ENCODE measurements at regions not wholly inside any gene's neighbourhood (a gene's known extent, or its start where the extent isn't known, plus 50 kb on each side); places are given as distances from the start of the nearest gene placed in this dataset.
A peak's percentile ranks its signal among the peaks of the same experiment; 100 is the strongest.

DNA sequence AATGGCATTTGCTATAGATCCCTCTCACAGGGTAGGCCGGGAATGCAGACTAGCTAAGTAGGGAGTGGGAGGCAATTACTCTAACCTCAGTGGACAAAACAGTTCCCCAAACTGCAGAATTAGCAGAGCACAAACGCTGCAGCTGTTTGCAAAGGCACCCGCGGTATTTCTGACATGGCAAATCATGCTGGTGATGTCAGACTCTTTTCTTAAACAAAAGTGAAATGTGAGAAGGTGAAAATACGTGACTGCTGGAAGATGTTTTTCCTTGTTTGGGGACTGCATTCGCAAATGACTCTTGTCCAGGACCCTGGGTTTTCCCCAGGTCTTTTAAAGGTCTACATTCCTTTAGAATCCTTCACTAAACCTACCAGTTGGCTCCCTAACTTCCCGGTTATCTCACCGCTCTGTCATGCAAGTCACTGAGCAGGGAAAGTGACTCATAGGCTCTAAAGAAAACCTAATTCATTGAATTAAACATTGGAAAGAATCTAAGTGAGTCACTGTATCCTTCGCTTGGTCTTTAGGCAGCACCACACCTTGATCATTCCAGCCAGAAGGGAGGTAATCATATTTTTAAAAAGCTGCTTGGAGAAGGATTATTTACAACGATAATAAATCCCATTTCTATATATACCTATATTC, 91.5 kb upstream of the DNAH5 start:
- CTCF ChIA-PET, result interaction anchor here (1.8 kb wide), 1 partner anchor 12 kb away, joined by 4 read pairs; no protein-coding TSS in a partner anchor
- in situ Hi-C loops (cut with MboI), result no loop called here
- BruUV-seq (replicated peaks), result no TSS peak
- no peaks in the 10 kb centered on the region for H4K20me1 ChIP-seq (ENCODE audit: control insufficient read depth, insufficient read depth)
- H3K4me3 ChIP-seq, result no peak overlapping the region
- intact Hi-C loops (cut with micrococcal nuclease; ENCODE audit: unreplicated experiment), result no loop called here
- H3K9me3 ChIP-seq (replicated peaks; ENCODE audit: control insufficient read depth, insufficient read depth, low read length), result no peaks in the 10 kb centered on the region
- no peaks in the 10 kb centered on the region for H3K4me1 ChIP-seq (ENCODE audit: control insufficient read depth, insufficient read depth, low read length)
- no peak overlapping the region for H2AFZ ChIP-seq (ENCODE audit: control insufficient read depth, low read depth, low read length)
- FAIRE-seq, result no peak
- no peak for DNase-seq (ENCODE audit: low read depth, low spot score)
- H3K27me3 ChIP-seq (replicated peaks in 1 of 2; ENCODE audit: control insufficient read depth in 2 of 2, insufficient read depth in 2 of 2, low read length in 1 of 2), result peaks cover 0 to 4% of the 10 kb centered on the region in 2 experiments; a peak in 2 of 4 replicates
- POLR2A ChIA-PET, result interaction anchor here (0.6 kb wide), 1 partner anchor 456 kb away, joined by 3 read pairs; no protein-coding TSS in a partner anchor
- H3K4me2 ChIP-seq (ENCODE audit: control insufficient read depth, insufficient read depth), result no peak overlapping the region
- WGBS (ENCODE audit: insufficient coverage, insufficient replicate concordance, low lambda C conversion rate, missing lambda C conversion rate), result 12% methylated on average over 10 of the region's 10 CpGs
- H3K27ac ChIP-seq (ENCODE audit: control insufficient read depth, insufficient read depth), result no peak overlapping the region
- RAD21 ChIA-PET (ENCODE audit: unreplicated experiment), result no interaction called here
- ATAC-seq, result peak; percentile 59
- SMC1A ChIA-PET (ENCODE audit: uncharacterized antibody, unreplicated experiment), result interaction anchor here (1.3 kb wide), 1 partner anchor 24 kb away, joined by 3 read pairs; no protein-coding TSS in a partner anchor
- H3K79me2 ChIP-seq (ENCODE audit: control insufficient read depth, insufficient read depth, low read length), result no peaks in the 10 kb centered on the region
- no peaks in the 10 kb centered on the region for H3K36me3 ChIP-seq (ENCODE audit: control insufficient read depth in 2 of 2, insufficient read depth in 2 of 2, low read length in 1 of 2)
- H3K9ac ChIP-seq (ENCODE audit: control insufficient read depth, insufficient read depth, low read length), result no peak overlapping the region
- TF ChIP-seq HDGF (IDR thresholded peaks at IDR 0.05) (no peak), GATAD2B (conservative IDR thresholded peaks at IDR 0.05; ENCODE audit: low read depth) (0 out of 2 replicates have a peak, but pooled peaks have one; percentile 32), MTA2 (IDR thresholded peaks at IDR 0.05; ENCODE audit: low read depth) (peak; percentile 42), ATF7 (IDR thresholded peaks at IDR 0.05; ENCODE audit: low read depth) (peak; percentile 82), BHLHE40 (IDR thresholded peaks at IDR 0.05; ENCODE audit: borderline replicate concordance in 1 of 2, low read depth in 2 of 2, low read length in 1 of 2) (peak in 1 of 2 experiments; percentile 42; a peak in 1 of 4 replicates), BACH1 (IDR thresholded peaks at IDR 0.05; ENCODE audit: borderline replicate concordance) (peak; percentile 15; the same call in 1 of the 2 replicates), EP300 (IDR thresholded peaks at IDR 0.05; ENCODE audit: borderline replicate concordance in 1 of 2, control insufficient read depth in 1 of 2, low read depth in 2 of 2, low read length in 2 of 2) (peak in 1 of 2 experiments; percentile 25; a peak in 1 of 4 replicates), EED (IDR thresholded peaks at IDR 0.05; ENCODE audit: low read depth) (no peak), CHD2 (IDR thresholded peaks at IDR 0.05; ENCODE audit: borderline replicate concordance, low read depth, low read length) (no peak), TCF7 (IDR thresholded peaks at IDR 0.05; ENCODE audit: borderline replicate concordance) (no peak), SPI1 (IDR thresholded peaks at IDR 0.05; ENCODE audit: borderline replicate concordance, insufficient read depth, low read depth, low read length) (0 out of 2 replicates have a peak, but pooled peaks have one; percentile 30), LARP7 (IDR thresholded peaks at IDR 0.05) (no peak), KAT2A (conservative IDR thresholded peaks at IDR 0.05; ENCODE audit: control insufficient read depth, low read depth, low read length) (no peak), IKZF1 (conservative IDR thresholded peaks at IDR 0.05) (peak; percentile 57)
- TF ChIP-seq, protein P1, sequence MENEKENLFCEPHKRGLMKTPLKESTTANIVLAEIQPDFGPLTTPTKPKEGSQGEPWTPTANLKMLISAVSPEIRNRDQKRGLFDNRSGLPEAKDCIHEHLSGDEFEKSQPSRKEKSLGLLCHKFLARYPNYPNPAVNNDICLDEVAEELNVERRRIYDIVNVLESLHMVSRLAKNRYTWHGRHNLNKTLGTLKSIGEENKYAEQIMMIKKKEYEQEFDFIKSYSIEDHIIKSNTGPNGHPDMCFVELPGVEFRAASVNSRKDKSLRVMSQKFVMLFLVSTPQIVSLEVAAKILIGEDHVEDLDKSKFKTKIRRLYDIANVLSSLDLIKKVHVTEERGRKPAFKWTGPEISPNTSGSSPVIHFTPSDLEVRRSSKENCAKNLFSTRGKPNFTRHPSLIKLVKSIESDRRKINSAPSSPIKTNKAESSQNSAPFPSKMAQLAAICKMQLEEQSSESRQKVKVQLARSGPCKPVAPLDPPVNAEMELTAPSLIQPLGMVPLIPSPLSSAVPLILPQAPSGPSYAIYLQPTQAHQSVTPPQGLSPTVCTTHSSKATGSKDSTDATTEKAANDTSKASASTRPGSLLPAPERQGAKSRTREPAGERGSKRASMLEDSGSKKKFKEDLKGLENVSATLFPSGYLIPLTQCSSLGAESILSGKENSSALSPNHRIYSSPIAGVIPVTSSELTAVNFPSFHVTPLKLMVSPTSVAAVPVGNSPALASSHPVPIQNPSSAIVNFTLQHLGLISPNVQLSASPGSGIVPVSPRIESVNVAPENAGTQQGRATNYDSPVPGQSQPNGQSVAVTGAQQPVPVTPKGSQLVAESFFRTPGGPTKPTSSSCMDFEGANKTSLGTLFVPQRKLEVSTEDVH (IDR thresholded peaks at IDR 0.05; ENCODE audit: low read depth, partially characterized antibody), result no peak
- TF ChIP-seq, protein P2, sequence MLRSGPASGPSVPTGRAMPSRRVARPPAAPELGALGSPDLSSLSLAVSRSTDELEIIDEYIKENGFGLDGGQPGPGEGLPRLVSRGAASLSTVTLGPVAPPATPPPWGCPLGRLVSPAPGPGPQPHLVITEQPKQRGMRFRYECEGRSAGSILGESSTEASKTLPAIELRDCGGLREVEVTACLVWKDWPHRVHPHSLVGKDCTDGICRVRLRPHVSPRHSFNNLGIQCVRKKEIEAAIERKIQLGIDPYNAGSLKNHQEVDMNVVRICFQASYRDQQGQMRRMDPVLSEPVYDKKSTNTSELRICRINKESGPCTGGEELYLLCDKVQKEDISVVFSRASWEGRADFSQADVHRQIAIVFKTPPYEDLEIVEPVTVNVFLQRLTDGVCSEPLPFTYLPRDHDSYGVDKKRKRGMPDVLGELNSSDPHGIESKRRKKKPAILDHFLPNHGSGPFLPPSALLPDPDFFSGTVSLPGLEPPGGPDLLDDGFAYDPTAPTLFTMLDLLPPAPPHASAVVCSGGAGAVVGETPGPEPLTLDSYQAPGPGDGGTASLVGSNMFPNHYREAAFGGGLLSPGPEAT (IDR thresholded peaks at IDR 0.05; ENCODE audit: low read depth), result peak; percentile 39; the same call in 1 of the 2 replicates
- TF ChIP-seq, protein P3, sequence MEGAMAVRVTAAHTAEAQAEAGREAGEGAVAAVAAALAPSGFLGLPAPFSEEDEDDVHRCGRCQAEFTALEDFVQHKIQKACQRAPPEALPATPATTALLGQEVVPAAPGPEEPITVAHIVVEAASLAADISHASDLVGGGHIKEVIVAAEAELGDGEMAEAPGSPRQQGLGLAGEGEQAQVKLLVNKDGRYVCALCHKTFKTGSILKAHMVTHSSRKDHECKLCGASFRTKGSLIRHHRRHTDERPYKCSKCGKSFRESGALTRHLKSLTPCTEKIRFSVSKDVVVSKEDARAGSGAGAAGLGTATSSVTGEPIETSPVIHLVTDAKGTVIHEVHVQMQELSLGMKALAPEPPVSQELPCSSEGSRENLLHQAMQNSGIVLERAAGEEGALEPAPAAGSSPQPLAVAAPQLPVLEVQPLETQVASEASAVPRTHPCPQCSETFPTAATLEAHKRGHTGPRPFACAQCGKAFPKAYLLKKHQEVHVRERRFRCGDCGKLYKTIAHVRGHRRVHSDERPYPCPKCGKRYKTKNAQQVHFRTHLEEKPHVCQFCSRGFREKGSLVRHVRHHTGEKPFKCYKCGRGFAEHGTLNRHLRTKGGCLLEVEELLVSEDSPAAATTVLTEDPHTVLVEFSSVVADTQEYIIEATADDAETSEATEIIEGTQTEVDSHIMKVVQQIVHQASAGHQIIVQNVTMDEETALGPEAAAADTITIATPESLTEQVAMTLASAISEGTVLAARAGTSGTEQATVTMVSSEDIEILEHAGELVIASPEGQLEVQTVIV (IDR thresholded peaks at IDR 0.05; ENCODE audit: borderline replicate concordance, partially characterized antibody), result no peak
